Neutrophil (primary cell): ENCODE measurements at regions not wholly inside any gene's neighbourhood (a gene's known extent, or its start where the extent isn't known, plus 50 kb on each side); places are given as distances from the start of the nearest gene placed in this dataset.

ENCODE experiments used
- H3K27ac ChIP-seq: fragments of 200-600 bp; sonication (generic); 2 replicates; pipeline ENCODE4 v1.5.1; 2016; ENCODE audit warnings: mild to moderate bottlenecking, moderate library complexity
- H3K27me3 ChIP-seq: fragments of 200-600 bp; sonication (generic); 2 replicates; pipeline ENCODE4 v1.6.0; 2016; ENCODE audit warnings: mild to moderate bottlenecking
- H3K36me3 ChIP-seq: fragments of 200-600 bp; sonication (generic); 2 replicates; pipeline ENCODE4 v1.5.1; 2017
- H3K4me1 ChIP-seq, 2 experiments: fragments of 200-600 bp in 1 of 2; sonication (generic) in 1 of 2; 1 replicate in 1 of 2; 2 replicates in 1 of 2; pipeline versions ENCODE4 v1.5.1 to v1.6.1; 2013 to 2016; ENCODE audit warnings: low read depth in 1 of 2, low read length in 1 of 2, mild to moderate bottlenecking in 1 of 2, moderate library complexity in 1 of 2; ENCODE audit not compliant: control insufficient read depth in 1 of 2, insufficient read depth in 1 of 2
- H3K4me3 ChIP-seq, 2 experiments: fragments of 200-600 bp in 1 of 2; sonication (generic) in 1 of 2; 1 replicate in 1 of 2; 2 replicates in 1 of 2; pipeline ENCODE4 v1.5.1; 2013 to 2016; ENCODE audit warnings: low read depth in 1 of 2, low read length in 1 of 2, mild to moderate bottlenecking in 1 of 2, moderate library complexity in 1 of 2
- H3K9me3 ChIP-seq: fragments of 200-600 bp; sonication (generic); 2 replicates; pipeline ENCODE4 v1.5.1; 2016
- TF ChIP-seq, protein P1 (sequence below): fragments of 200-600 bp; sonication (generic); IDR thresholded peaks from 2 replicates; pipeline ENCODE4 v1.5.1; 2016; ENCODE audit warnings: antibody characterized with exemption

DNA sequence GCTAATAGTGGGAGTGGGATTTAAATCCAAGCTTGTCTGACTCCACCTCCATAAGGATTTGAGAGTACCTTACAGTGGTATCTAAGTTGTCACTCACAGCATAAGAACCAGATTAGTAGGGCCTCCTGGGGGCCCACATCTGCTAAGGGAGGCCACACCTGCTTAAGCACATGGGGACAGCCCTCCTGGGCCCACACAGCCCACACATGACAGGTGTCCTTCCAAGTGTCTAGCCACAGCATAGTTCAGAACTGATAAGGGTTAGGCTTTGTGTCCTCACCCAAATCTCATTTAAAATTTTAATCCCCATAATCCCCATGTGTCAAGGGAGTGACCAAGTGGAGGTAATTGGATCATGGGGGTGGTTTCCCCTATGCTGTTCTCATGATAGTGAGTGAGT lies 186.0 kb upstream of the HMGA2 start:
- Histone ChIP-seq H3K9me3 (no peaks in the 10 kb centered on the region), H3K27ac (no peak overlapping the region), H3K27me3 (no peaks in the 10 kb centered on the region), H3K36me3 (no peaks in the 10 kb centered on the region), H3K4me3 (no peak overlapping the region), H3K4me1 (no peaks in the 10 kb centered on the region)
- TF ChIP-seq, protein P1, sequence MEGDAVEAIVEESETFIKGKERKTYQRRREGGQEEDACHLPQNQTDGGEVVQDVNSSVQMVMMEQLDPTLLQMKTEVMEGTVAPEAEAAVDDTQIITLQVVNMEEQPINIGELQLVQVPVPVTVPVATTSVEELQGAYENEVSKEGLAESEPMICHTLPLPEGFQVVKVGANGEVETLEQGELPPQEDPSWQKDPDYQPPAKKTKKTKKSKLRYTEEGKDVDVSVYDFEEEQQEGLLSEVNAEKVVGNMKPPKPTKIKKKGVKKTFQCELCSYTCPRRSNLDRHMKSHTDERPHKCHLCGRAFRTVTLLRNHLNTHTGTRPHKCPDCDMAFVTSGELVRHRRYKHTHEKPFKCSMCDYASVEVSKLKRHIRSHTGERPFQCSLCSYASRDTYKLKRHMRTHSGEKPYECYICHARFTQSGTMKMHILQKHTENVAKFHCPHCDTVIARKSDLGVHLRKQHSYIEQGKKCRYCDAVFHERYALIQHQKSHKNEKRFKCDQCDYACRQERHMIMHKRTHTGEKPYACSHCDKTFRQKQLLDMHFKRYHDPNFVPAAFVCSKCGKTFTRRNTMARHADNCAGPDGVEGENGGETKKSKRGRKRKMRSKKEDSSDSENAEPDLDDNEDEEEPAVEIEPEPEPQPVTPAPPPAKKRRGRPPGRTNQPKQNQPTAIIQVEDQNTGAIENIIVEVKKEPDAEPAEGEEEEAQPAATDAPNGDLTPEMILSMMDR, result no peak

DNA sequence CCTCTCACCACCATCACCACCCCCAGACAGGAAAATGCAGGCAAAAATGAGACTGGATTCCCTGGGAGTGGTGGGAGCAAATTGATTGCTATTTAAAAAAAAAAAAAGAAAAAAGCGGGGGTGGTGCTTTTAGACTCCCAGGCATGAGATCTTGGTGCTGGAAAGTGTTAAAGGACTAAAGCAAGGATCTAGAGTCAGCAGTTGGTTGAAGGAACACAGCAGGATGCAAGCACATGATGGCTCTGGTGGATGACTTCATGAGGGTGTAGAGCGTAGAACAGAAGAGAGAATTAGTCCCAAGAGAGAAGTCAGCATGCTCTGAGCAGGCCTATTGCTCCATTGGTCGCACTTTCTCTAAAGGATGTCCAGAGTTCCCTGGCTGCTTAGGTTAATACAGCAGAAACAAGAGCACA lies 183.8 kb upstream of the HMGA2 start:
- Histone ChIP-seq H3K4me3 (no peak overlapping the region), H3K36me3 (no peaks in the 10 kb centered on the region), H3K27ac (no peak overlapping the region), H3K4me1 (no peaks in the 10 kb centered on the region), H3K9me3 (no peaks in the 10 kb centered on the region), H3K27me3 (no peaks in the 10 kb centered on the region)
- TF ChIP-seq, protein P1, result no peak

DNA sequence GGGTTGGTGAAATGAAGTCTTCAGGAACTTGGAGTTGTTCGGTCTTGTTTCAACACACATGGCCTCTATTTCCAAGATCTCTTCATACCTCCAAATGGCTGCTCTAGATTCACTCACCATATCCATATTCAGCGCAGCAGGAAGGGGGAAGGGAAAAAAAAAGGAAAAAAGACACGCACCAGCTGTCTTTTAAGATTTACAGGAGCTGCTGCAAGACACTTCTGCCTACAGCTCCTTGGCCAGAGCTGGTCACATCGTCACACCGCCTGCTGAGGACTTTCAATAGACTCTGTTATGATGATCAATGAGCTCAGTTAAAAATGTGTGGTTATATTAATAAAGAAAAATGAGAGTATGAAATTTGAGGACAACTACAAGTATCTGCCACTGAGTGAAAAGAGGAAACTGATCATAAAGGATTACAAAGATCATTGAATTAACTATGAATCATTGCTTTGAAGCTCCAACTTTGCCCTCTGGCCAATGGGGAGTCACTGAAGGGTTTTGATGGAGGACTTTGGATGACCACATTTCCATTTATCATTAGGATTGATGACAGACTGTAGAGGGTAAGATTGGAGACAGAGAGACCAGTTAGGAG lies 182.1 kb upstream of the HMGA2 start:
- TF ChIP-seq, protein P1, result no peak
- Histone ChIP-seq H3K36me3 (no peaks in the 10 kb centered on the region), H3K4me1 (no peaks in the 10 kb centered on the region), H3K27ac (no peak overlapping the region), H3K9me3 (no peaks in the 10 kb centered on the region), H3K4me3 (no peak overlapping the region), H3K27me3 (no peaks in the 10 kb centered on the region)

DNA sequence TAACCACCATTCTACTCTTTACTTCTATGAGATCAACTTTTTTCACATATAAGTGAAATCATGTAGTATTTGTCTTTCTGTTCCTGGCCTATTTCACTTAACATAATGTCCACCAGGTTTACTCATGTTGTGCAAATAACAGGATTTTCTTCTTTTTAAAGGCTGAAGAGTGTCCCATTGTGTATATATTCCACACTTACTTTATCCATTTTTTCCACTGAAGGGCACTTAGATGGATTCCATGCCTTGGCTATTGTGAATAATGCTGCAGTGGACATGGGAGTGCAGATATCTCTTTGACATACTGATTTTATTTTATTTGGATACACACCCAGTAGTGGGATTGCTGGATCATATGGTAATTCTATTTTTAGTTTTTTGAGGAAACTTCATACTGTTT lies 181.1 kb upstream of the HMGA2 start:
- H3K36me3 ChIP-seq, result no peaks in the 10 kb centered on the region
- no peaks in the 10 kb centered on the region for H3K27me3 ChIP-seq
- H3K4me3 ChIP-seq, result no peak overlapping the region
- no peaks in the 10 kb centered on the region for H3K9me3 ChIP-seq
- TF ChIP-seq, protein P1, result no peak
- H3K27ac ChIP-seq, result no peak overlapping the region
- no peaks in the 10 kb centered on the region for H3K4me1 ChIP-seq

DNA sequence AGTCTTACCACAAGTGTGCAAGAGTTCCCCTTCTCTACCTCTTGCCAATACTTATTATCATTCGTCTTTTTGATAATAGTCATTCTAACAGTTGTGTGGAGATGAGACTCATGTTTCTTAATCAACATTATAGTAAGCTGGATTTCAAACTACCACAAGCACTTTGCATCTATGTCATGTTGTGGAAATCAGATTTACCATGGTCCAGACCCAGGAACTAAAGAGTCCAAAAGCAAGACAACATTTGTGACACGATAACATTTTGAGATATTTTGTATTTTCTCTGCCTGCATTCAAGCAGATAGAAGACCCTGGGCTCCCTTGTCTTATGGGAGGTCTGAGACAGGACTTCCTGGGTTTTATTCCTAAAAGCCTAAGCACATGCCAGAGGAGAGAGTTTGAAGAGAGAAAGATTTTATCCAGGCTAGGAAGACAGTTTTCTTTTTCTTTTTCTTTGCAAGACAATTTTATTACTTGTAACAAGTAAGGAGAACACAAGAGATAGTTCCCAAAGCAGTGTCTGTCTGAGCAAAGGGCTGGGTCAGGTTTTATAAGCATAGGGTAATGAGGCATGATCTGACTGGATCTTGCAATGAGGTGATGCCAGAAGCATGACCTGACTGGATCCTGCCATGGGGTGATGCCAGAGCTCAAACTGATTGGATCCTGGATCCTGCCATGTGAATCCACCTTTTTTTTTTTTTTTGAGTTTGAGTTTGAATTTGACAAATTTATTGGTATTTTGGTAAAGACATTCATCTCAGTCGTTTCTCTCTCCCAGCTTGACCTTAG lies 180.5 kb upstream of the HMGA2 start:
- H3K27ac ChIP-seq, result no peak overlapping the region
- no peaks in the 10 kb centered on the region for H3K36me3 ChIP-seq
- H3K4me1 ChIP-seq, result no peaks in the 10 kb centered on the region
- no peaks in the 10 kb centered on the region for H3K27me3 ChIP-seq
- TF ChIP-seq, protein P1, result no peak
- no peak overlapping the region for H3K4me3 ChIP-seq
- H3K9me3 ChIP-seq, result no peaks in the 10 kb centered on the region
